Astrocyte (in vitro differentiated cells and primary cell): ENCODE measurements at regions not wholly inside any gene's neighbourhood (a gene's known extent, or its start where the extent isn't known, plus 50 kb on each side); places are given as distances from the start of the nearest gene placed in this dataset.

ENCODE experiments used
- DNase-seq: peaks from one replicate; pipeline ENCODE4 v3.0.0-alpha.2; 2010; ENCODE audit warnings: low read depth
- FAIRE-seq: peaks from 2 replicates; lab custom pipeline; 2011; peaks lifted over from hg19 to GRCh38; lab: Jason Lieb, UNC
- H2AFZ ChIP-seq: 2 replicates; pipeline ENCODE4 v1.6.0; 2012; ENCODE audit warnings: low read depth, low read length, inconsistent platforms
- H3K27ac ChIP-seq: 2 replicates; pipeline ENCODE4 v1.5.1; 2011; ENCODE audit warnings: low read depth, low read length, inconsistent platforms
- H3K27me3 ChIP-seq: 2 replicates; pipeline ENCODE4 v1.6.0; 2011; ENCODE audit warnings: low read length, inconsistent platforms; ENCODE audit not compliant: insufficient read depth
- H3K36me3 ChIP-seq: 2 replicates; pipeline ENCODE4 v1.5.1; 2011; ENCODE audit warnings: low read length, inconsistent platforms; ENCODE audit not compliant: insufficient read depth
- H3K4me1 ChIP-seq: 2 replicates; pipeline ENCODE4 v1.5.1; 2011; ENCODE audit warnings: low read length, inconsistent platforms; ENCODE audit not compliant: insufficient read depth
- H3K4me2 ChIP-seq: 2 replicates; pipeline ENCODE4 v1.6.0; 2012; ENCODE audit warnings: low read length, inconsistent platforms
- H3K4me3 ChIP-seq: 2 replicates; pipeline ENCODE4 v1.5.1; 2011; ENCODE audit warnings: low read depth, mild to moderate bottlenecking, low read length, inconsistent platforms; ENCODE audit not compliant: insufficient read depth
- H3K79me2 ChIP-seq: 2 replicates; pipeline ENCODE4 v1.6.0; 2012; ENCODE audit warnings: mild to moderate bottlenecking, low read length, inconsistent platforms; ENCODE audit not compliant: insufficient read depth
- H3K9ac ChIP-seq: 2 replicates; pipeline ENCODE4 v1.6.0; 2012; ENCODE audit warnings: mild to moderate bottlenecking, low read length, inconsistent platforms
- H3K9me3 ChIP-seq: 2 replicates; pipeline ENCODE4 v1.5.1; 2012; ENCODE audit warnings: low read depth, mild to moderate bottlenecking, low read length, inconsistent platforms; ENCODE audit not compliant: insufficient read depth
- H4K20me1 ChIP-seq: 2 replicates; pipeline ENCODE4 v1.6.0; 2012; ENCODE audit warnings: low read length, inconsistent platforms; ENCODE audit not compliant: insufficient read depth
- H3K27ac Mint-ChIP-seq: one replicate; pipeline ENCODE4 v1.8.0; 2021; ENCODE audit warnings: mild to moderate bottlenecking, mixed read lengths; ENCODE audit not compliant: unreplicated experiment
- H3K27me3 Mint-ChIP-seq: one replicate; pipeline ENCODE4 v1.8.0; 2021; ENCODE audit warnings: low read depth, mixed read lengths; ENCODE audit not compliant: unreplicated experiment
- H3K36me3 Mint-ChIP-seq: one replicate; pipeline ENCODE4 v1.8.0; 2021; ENCODE audit warnings: low read depth, mixed read lengths; ENCODE audit not compliant: unreplicated experiment
- H3K4me1 Mint-ChIP-seq: one replicate; pipeline ENCODE4 v1.8.0; 2021; ENCODE audit warnings: low read depth, mixed read lengths; ENCODE audit not compliant: unreplicated experiment
- H3K4me3 Mint-ChIP-seq: one replicate; pipeline ENCODE4 v1.8.0; 2021; ENCODE audit warnings: mild to moderate bottlenecking, moderate library complexity, mixed read lengths; ENCODE audit not compliant: unreplicated experiment
- H3K9me3 Mint-ChIP-seq: one replicate; pipeline ENCODE4 v1.8.0; 2021; ENCODE audit warnings: mild to moderate bottlenecking, mixed read lengths; ENCODE audit not compliant: unreplicated experiment
- CTCF ChIP-seq: IDR thresholded peaks from 2 replicates; pipeline ENCODE4 v1.5.1; 2011; ENCODE audit warnings: low read depth, mild to moderate bottlenecking, inconsistent platforms, low read length, moderate library complexity; ENCODE audit not compliant: insufficient read depth
- EZH2 ChIP-seq: IDR thresholded peaks from 2 replicates; pipeline ENCODE4 v1.6.1; 2012; ENCODE audit warnings: mild to moderate bottlenecking, low read length, inconsistent platforms; ENCODE audit not compliant: insufficient read depth

DNA sequence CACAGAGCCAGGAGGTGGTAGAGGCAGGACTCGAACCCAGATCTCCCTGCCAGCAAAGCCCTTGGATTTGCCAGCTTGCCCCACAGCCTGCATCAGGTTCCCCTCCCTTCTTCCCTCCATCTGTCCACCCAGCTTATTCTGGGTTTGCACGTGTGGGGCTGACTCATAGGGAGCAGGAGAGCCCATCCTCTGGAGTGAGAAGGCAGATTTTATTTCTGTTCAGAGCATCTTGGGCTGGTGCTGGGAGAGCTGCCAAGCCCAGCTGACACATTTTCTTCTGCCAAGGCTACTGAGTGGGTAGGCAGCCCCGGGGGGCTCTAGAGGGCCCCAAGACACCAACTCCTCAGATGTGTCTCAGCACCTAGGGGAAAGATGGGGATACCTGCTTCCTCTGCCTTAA, 106.3 kb upstream of the CRHR1 start:
- TF ChIP-seq CTCF (no peak), EZH2 (no peak)
- Histone ChIP-seq H3K4me3 (no peak overlapping the region), H4K20me1 (no peaks in the 10 kb centered on the region), H3K36me3 (no peaks in the 10 kb centered on the region), H3K4me1 (no peaks in the 10 kb centered on the region), H3K79me2 (no peaks in the 10 kb centered on the region), H3K9ac (no peak overlapping the region), H3K27ac (no peak overlapping the region), H2AFZ (no peak overlapping the region), H3K9me3 (no peaks in the 10 kb centered on the region), H3K27me3 (peaks cover 2% of the 10 kb centered on the region), H3K4me2 (no peak overlapping the region)
- H3K9me3 Mint-ChIP-seq: peaks cover 4% of the 10 kb centered on the region
- no peaks in the 10 kb centered on the region for H3K36me3 Mint-ChIP-seq
- DNase-seq: no peak
- H3K27ac Mint-ChIP-seq: no peak overlapping the region
- FAIRE-seq: no peak
- H3K4me3 Mint-ChIP-seq: no peak overlapping the region
- no peaks in the 10 kb centered on the region for H3K4me1 Mint-ChIP-seq
- H3K27me3 Mint-ChIP-seq: peaks cover 45% of the 10 kb centered on the region

GRCh38 chr17:45679426-45679825, 104.7 kb upstream of the CRHR1 start:
- Histone ChIP-seq H4K20me1 (no peaks in the 10 kb centered on the region), H3K4me2 (no peak overlapping the region), H2AFZ (no peak overlapping the region), H3K9ac (no peak overlapping the region), H3K9me3 (no peaks in the 10 kb centered on the region), H3K79me2 (no peaks in the 10 kb centered on the region), H3K4me3 (no peak overlapping the region), H3K27me3 (peaks cover 2% of the 10 kb centered on the region), H3K4me1 (no peaks in the 10 kb centered on the region), H3K27ac (no peak overlapping the region), H3K36me3 (no peaks in the 10 kb centered on the region)
- no peak for FAIRE-seq
- no peak for DNase-seq
- TF ChIP-seq EZH2: no peak
- no peak for TF ChIP-seq CTCF
- H3K4me1 Mint-ChIP-seq: no peaks in the 10 kb centered on the region
- peaks cover 43% of the 10 kb centered on the region for H3K27me3 Mint-ChIP-seq
- no peak overlapping the region for H3K27ac Mint-ChIP-seq
- peaks cover 4% of the 10 kb centered on the region for H3K9me3 Mint-ChIP-seq
- H3K4me3 Mint-ChIP-seq: no peak overlapping the region
- H3K36me3 Mint-ChIP-seq: no peaks in the 10 kb centered on the region

- Histone ChIP-seq H3K27me3 (peaks cover 2% of the 10 kb centered on the region), H3K4me2 (no peak overlapping the region), H3K79me2 (no peaks in the 10 kb centered on the region), H3K4me1 (no peaks in the 10 kb centered on the region), H4K20me1 (no peaks in the 10 kb centered on the region), H3K27ac (no peak overlapping the region), H3K36me3 (no peaks in the 10 kb centered on the region), H3K4me3 (no peak overlapping the region), H3K9ac (no peak overlapping the region), H2AFZ (no peak overlapping the region), H3K9me3 (no peaks in the 10 kb centered on the region)
- H3K27me3 Mint-ChIP-seq: peaks cover 42% of the 10 kb centered on the region
- no peak for TF ChIP-seq CTCF
- no peak for TF ChIP-seq EZH2
- H3K4me1 Mint-ChIP-seq: no peaks in the 10 kb centered on the region
- no peak overlapping the region for H3K27ac Mint-ChIP-seq
- no peaks in the 10 kb centered on the region for H3K36me3 Mint-ChIP-seq
- DNase-seq (no peak), FAIRE-seq (no peak)
- H3K4me3 Mint-ChIP-seq: no peak overlapping the region
- H3K9me3 Mint-ChIP-seq: peaks cover 4% of the 10 kb centered on the region
Measured at GRCh38 chr17:45680360-45680759, 103.8 kb upstream of the CRHR1 start.
